Activated CD8-positive, alpha-beta memory T cell treated with anti-CD3 and anti-CD28 coated beads, Interleukin-2, amount 10 ng/mL, durations not matched to agents 7 days and 5 days (primary cell): ENCODE measurements at regions not wholly inside any gene's neighbourhood (a gene's known extent, or its start where the extent isn't known, plus 50 kb on each side); places are given as distances from the start of the nearest gene placed in this dataset.

ENCODE experiments used
- ATAC-seq: fragments of 150-1000 bp; cut with Tn5 transposase; one replicate; pipeline ENCODE4 v1.10.0; 2021; ENCODE audit warnings: moderate library complexity
- CTCF ChIA-PET: fragments of 350-600 bp; sonication (Branson Sonifier 250); formaldehyde crosslinking; loops from one replicate; lab custom pipeline; 2021; ENCODE audit warnings: antibody characterized with exemption; lab: Charles Lee
- DNase-seq: peaks from one replicate; pipeline ENCODE4 v3.0.0-alpha.2; 2020
- H3K27ac Mint-ChIP-seq: one replicate; pipeline ENCODE4 v1.8.0; 2021; ENCODE audit warnings: mild to moderate bottlenecking, mixed read lengths
- H3K27me3 Mint-ChIP-seq: one replicate; pipeline ENCODE4 v1.8.0; 2021; ENCODE audit warnings: mixed read lengths
- H3K36me3 Mint-ChIP-seq: one replicate; pipeline ENCODE4 v1.8.0; 2021; ENCODE audit warnings: mild to moderate bottlenecking, mixed read lengths
- H3K4me1 Mint-ChIP-seq: one replicate; pipeline ENCODE4 v1.8.0; 2021; ENCODE audit warnings: mixed read lengths
- H3K4me3 Mint-ChIP-seq: one replicate; pipeline ENCODE4 v1.8.0; 2021; ENCODE audit warnings: mild to moderate bottlenecking, moderate library complexity, mixed read lengths
- H3K9me3 Mint-ChIP-seq: one replicate; pipeline ENCODE4 v1.8.0; 2022; ENCODE audit warnings: low read depth, mixed read lengths

- no peak for DNase-seq
- peaks cover 37% of the 10 kb centered on the region for H3K27me3 Mint-ChIP-seq
- CTCF ChIA-PET, result no interaction called here
- no peaks in the 10 kb centered on the region for H3K9me3 Mint-ChIP-seq
- H3K27ac Mint-ChIP-seq, result no peak overlapping the region
- no peak for ATAC-seq
- H3K4me1 Mint-ChIP-seq, result no peaks in the 10 kb centered on the region
- H3K36me3 Mint-ChIP-seq, result no peaks in the 10 kb centered on the region
- H3K4me3 Mint-ChIP-seq, result no peak overlapping the region
These were observed 58.8 kb upstream of the RAD23B start for GRCh38 chr9:107224252-107224651.

GRCh38 chr9:107226421-107226820, 56.7 kb upstream of the RAD23B start:
- Mint-ChIP-seq H3K4me1 (no peaks in the 10 kb centered on the region), H3K9me3 (no peaks in the 10 kb centered on the region), H3K27ac (no peak overlapping the region), H3K4me3 (no peak overlapping the region), H3K27me3 (peaks cover 57% of the 10 kb centered on the region), H3K36me3 (no peaks in the 10 kb centered on the region)
- CTCF ChIA-PET, result no interaction called here
- ATAC-seq (no peak), DNase-seq (no peak)

GRCh38 chr9:107227774-107228173, 55.3 kb upstream of the RAD23B start:
- H3K4me3 Mint-ChIP-seq, result no peak overlapping the region
- H3K27me3 Mint-ChIP-seq, result peaks cover 56% of the 10 kb centered on the region
- no peak overlapping the region for H3K27ac Mint-ChIP-seq
- H3K9me3 Mint-ChIP-seq, result no peaks in the 10 kb centered on the region
- ATAC-seq (no peak), DNase-seq (no peak)
- no peaks in the 10 kb centered on the region for H3K4me1 Mint-ChIP-seq
- no peaks in the 10 kb centered on the region for H3K36me3 Mint-ChIP-seq
- CTCF ChIA-PET, result interaction anchor here (1.8 kb wide), 1 partner anchor 114 kb away, joined by 5 read pairs; no protein-coding TSS in a partner anchor

GRCh38 chr9:107228496-107229039, 54.5 kb upstream of the RAD23B start:
- H3K27me3 Mint-ChIP-seq, result peaks cover 59% of the 10 kb centered on the region
- no peaks in the 10 kb centered on the region for H3K9me3 Mint-ChIP-seq
- no peak overlapping the region for H3K4me3 Mint-ChIP-seq
- no peaks in the 10 kb centered on the region for H3K36me3 Mint-ChIP-seq
- no peaks in the 10 kb centered on the region for H3K4me1 Mint-ChIP-seq
- CTCF ChIA-PET, result interaction anchor here (1.8 kb wide), 1 partner anchor 113 kb away, joined by 5 read pairs; no protein-coding TSS in a partner anchor
- no peak overlapping the region for H3K27ac Mint-ChIP-seq
- no peak for ATAC-seq
- DNase-seq, result no peak

- no peak overlapping the region for H3K27ac Mint-ChIP-seq
- no peaks in the 10 kb centered on the region for H3K36me3 Mint-ChIP-seq
- CTCF ChIA-PET, result no interaction called here
- DNase-seq (no peak), ATAC-seq (no peak)
- no peaks in the 10 kb centered on the region for H3K9me3 Mint-ChIP-seq
- H3K27me3 Mint-ChIP-seq, result peaks cover 59% of the 10 kb centered on the region
- H3K4me3 Mint-ChIP-seq, result no peak overlapping the region
- no peaks in the 10 kb centered on the region for H3K4me1 Mint-ChIP-seq
These were observed 53.8 kb upstream of the RAD23B start for GRCh38 chr9:107229241-107229741.
